K562 (cell line): ENCODE measurements at regions not wholly inside any gene's neighbourhood (a gene's known extent, or its start where the extent isn't known, plus 50 kb on each side); places are given as distances from the start of the nearest gene placed in this dataset.
A peak's percentile ranks its signal among the peaks of the same experiment; 100 is the strongest.

Experiments used
- ATAC-seq: fragments of 200-7000 bp; cut with Tn5 transposase; 3 replicates; pipeline ENCODE4 v1.9.1; 2020; ENCODE audit warnings: moderate library complexity
- BruUV-seq: library from RNA; stranded (reverse); fragments of 400-500 nt; replicated peaks from 2 replicates; lab custom pipeline; 2021; lab: Mats Ljungman, UMichigan
- CTCF ChIA-PET: fragments of 300-600 bp; formaldehyde crosslinking; extraction: SDS; loops from one replicate; lab custom pipeline; 2021; ENCODE audit warnings: low intra/inter-chr PET ratio; lab: Yijun Ruan, JAX
- POLR2A ChIA-PET: fragments of 300-600, 350-650 bp; sonication (Branson Sonifier 250); formaldehyde crosslinking; extraction: SDS; loops from one replicate; lab custom pipeline; 2021; ENCODE audit warnings: antibody characterized with exemption, inconsistent platforms; lab: Yijun Ruan, JAX
- DNase-seq, 4 experiments: peaks; one replicate each; pipeline versions ENCODE4 v3.0.0 to v3.0.0-alpha.2; 2011 to 2018; ENCODE audit warnings: low spot score in 3 of 4, mixed read lengths in 3 of 4; ENCODE audit errors: extremely low read depth in 1 of 4
- FAIRE-seq: peaks from 2 replicates; lab custom pipeline; 2011; peaks lifted over from hg19 to GRCh38; lab: Jason Lieb, UNC
- H2AFZ ChIP-seq: 2 replicates; pipeline ENCODE4 v1.6.0; 2011; ENCODE audit warnings: low read depth, low read length, control low read depth, inconsistent platforms
- H3K27ac ChIP-seq: fragments of 200-600 bp; 3 replicates; pipeline ENCODE4 v1.8.0; 2011; ENCODE audit warnings: low read depth, mild to moderate bottlenecking, control low read depth, inconsistent platforms, low read length, moderate library complexity, mixed read lengths; ENCODE audit errors: extremely low read depth
- H3K27me3 ChIP-seq, 2 experiments: fragments of 300-600 bp in 1 of 2; 2 replicates in 1 of 2; 3 replicates in 1 of 2; pipeline versions ENCODE4 v1.6.0 to v1.8.0; 2011; ENCODE audit warnings: inconsistent platforms in 2 of 2, low read length in 2 of 2, mild to moderate bottlenecking in 1 of 2, mixed read lengths in 1 of 2, moderate library complexity in 1 of 2; ENCODE audit not compliant: control insufficient read depth in 2 of 2, insufficient read depth in 2 of 2
- H3K36me3 ChIP-seq: fragments of 300-600 bp; 3 replicates; pipeline ENCODE4 v1.8.0; 2011; ENCODE audit warnings: mild to moderate bottlenecking, low read length, inconsistent platforms; ENCODE audit not compliant: control insufficient read depth, insufficient read depth
- H3K4me1 ChIP-seq, 2 experiments: fragments of 200-600 bp in 1 of 2; replicated peaks in 1 of 2; 2 replicates in 1 of 2; 3 replicates in 1 of 2; pipeline versions ENCODE4 v1.5.1 to v1.8.0; 2011; ENCODE audit warnings: inconsistent platforms in 2 of 2, low read length in 2 of 2, mild to moderate bottlenecking in 1 of 2, mixed read lengths in 1 of 2, moderate library complexity in 1 of 2; ENCODE audit not compliant: control insufficient read depth in 2 of 2, insufficient read depth in 2 of 2
- H3K4me2 ChIP-seq: 2 replicates; pipeline ENCODE4 v1.6.1; 2011; ENCODE audit warnings: low read length, control low read depth, inconsistent platforms, mixed read lengths; ENCODE audit not compliant: insufficient read depth
- H3K4me3 ChIP-seq: fragments of 200-600 bp; sonication (generic), shearing (Covaris generic); 2 replicates; pipeline ENCODE4 v1.5.1; 2016; ENCODE audit warnings: control low read depth, inconsistent platforms
- H3K79me2 ChIP-seq: fragments of 200-600 bp; 3 replicates; pipeline ENCODE4 v1.8.0; 2011; ENCODE audit warnings: low read length, inconsistent platforms; ENCODE audit not compliant: control insufficient read depth, insufficient read depth
- H3K9ac ChIP-seq, 2 experiments: 2 replicates each; pipeline versions ENCODE4 v1.6.0 to v1.6.1; 2011; ENCODE audit warnings: low read depth in 2 of 2, low read length in 2 of 2, control low read depth in 1 of 2, inconsistent platforms in 1 of 2, mild to moderate bottlenecking in 1 of 2, mixed read lengths in 1 of 2; ENCODE audit not compliant: insufficient read depth in 1 of 2
- H3K9me1 ChIP-seq: one replicate; pipeline ENCODE4 v1.6.0; 2011; ENCODE audit warnings: inconsistent platforms, mild to moderate bottlenecking, low read length, moderate library complexity; ENCODE audit not compliant: control insufficient read depth, insufficient read depth
- H3K9me3 ChIP-seq: replicated peaks from 2 replicates; pipeline ENCODE4 v1.5.1; 2011; ENCODE audit warnings: low read depth, low read length, inconsistent platforms; ENCODE audit not compliant: control insufficient read depth, insufficient read depth
- H4K20me1 ChIP-seq: replicated peaks from 2 replicates; pipeline ENCODE4 v1.6.1; 2011; ENCODE audit warnings: low read length, inconsistent platforms, mixed read lengths; ENCODE audit not compliant: control insufficient read depth, insufficient read depth
- CC2D1A ChIP-seq: fragments of 450-650 bp; IDR thresholded peaks from 2 replicates; pipeline ENCODE4 v1.6.1; 2017; ENCODE audit warnings: mild to moderate bottlenecking
- DEAF1 ChIP-seq: fragments of 450-650 bp; formaldehyde crosslinking; IDR thresholded peaks from 2 replicates; pipeline ENCODE4 v1.4.0; 2020; ENCODE audit warnings: mild to moderate bottlenecking, moderate library complexity
- EWSR1 ChIP-seq: fragments of 450-650 bp; IDR thresholded peaks from 2 replicates; pipeline ENCODE4 v1.6.1; 2018; ENCODE audit warnings: borderline replicate concordance, mild to moderate bottlenecking, low read depth, moderate library complexity; ENCODE audit not compliant: partially characterized antibody
- GTF3C2 ChIP-seq: IDR thresholded peaks from 3 replicates; pipeline ENCODE4 v1.6.1; 2011; ENCODE audit warnings: borderline replicate concordance, mild to moderate bottlenecking, moderate library complexity; ENCODE audit not compliant: insufficient read length; ENCODE audit errors: extremely low read depth
- PRMT5 ChIP-seq: sonication (generic); formaldehyde crosslinking; IDR thresholded peaks from 2 replicates; pipeline ENCODE4 v1.5.0; 2020; ENCODE audit warnings: missing genetic modification reagents
- ZNF609 ChIP-seq: sonication (generic); formaldehyde crosslinking; IDR thresholded peaks from 2 replicates; pipeline ENCODE4 v1.8.1; 2023; ENCODE audit warnings: missing genetic modification reagents, mild to moderate bottlenecking, borderline replicate concordance
- WGBS: fragments of 100-300 bp; shearing (Covaris generic); methylation state at CpG from one replicate; pipeline ENCODE4 v1.1.6; 2016; ENCODE audit warnings: low coverage, mixed read lengths; ENCODE audit not compliant: insufficient coverage; ENCODE audit errors: missing lambda C conversion rate; 5-methylcytosine and 5-hydroxymethylcytosine counted together
- in situ Hi-C: fragments of 300-500 bp; cut with MboI; formaldehyde crosslinking; loops from 4 replicates; pipeline ENCODE4 v1.15.0; 2018; ENCODE audit warnings: inconsistent platforms, mixed read lengths
- intact Hi-C: fragments of 100-400 bp; cut with micrococcal nuclease; formaldehyde crosslinking; loops from 2 replicates; pipeline ENCODE4 v1.14.2; 2022

- H3K9ac ChIP-seq, result no peak overlapping the region
- in situ Hi-C loops (loop anchor here (10.0 kb wide), 1 partner anchor 1300 kb away; no protein-coding TSS in a partner anchor), intact Hi-C loops (loop anchor here (2.0 to 10.0 kb wide), 6 partner anchors 54 to 1537 kb away; no protein-coding TSS in a partner anchor)
- POLR2A ChIA-PET, result no interaction called here
- FAIRE-seq, result peak; percentile 81
- no peaks in the 10 kb centered on the region for H3K36me3 ChIP-seq
- no peak overlapping the region for H3K27ac ChIP-seq
- no peaks in the 10 kb centered on the region for H4K20me1 ChIP-seq
- peaks cover 22 to 27% of the 10 kb centered on the region in 2 experiments for H3K27me3 ChIP-seq
- no TSS peak for BruUV-seq
- H3K79me2 ChIP-seq, result no peaks in the 10 kb centered on the region
- no peaks in the 10 kb centered on the region; a peak in 1 of 5 replicates for H3K4me1 ChIP-seq
- no peak overlapping the region for H3K4me2 ChIP-seq
- no peaks in the 10 kb centered on the region for H3K9me3 ChIP-seq
- no peak overlapping the region for H3K4me3 ChIP-seq
- no peaks in the 10 kb centered on the region for H3K9me1 ChIP-seq
- H2AFZ ChIP-seq, result no peak overlapping the region
- peak in 2 of 4 experiments; percentile 48 to 54 for DNase-seq
- CTCF ChIA-PET, result interaction anchor here (0.6 to 2.4 kb wide), 14 partner anchors 21 to 1536 kb away, joined by 3 to 10 read pairs (median 4); partner anchors contain the start of gene PLPP3
- peak; percentile 83 for ATAC-seq
- 0% methylated on average over 3 of the region's 4 CpGs for WGBS
- TF ChIP-seq EWSR1 (no peak), ZNF609 (CRISPR knock-in tag) (no peak), DEAF1 (CRISPR knock-in tag) (peak; percentile 35; the same call in 1 of the 2 replicates), CC2D1A (peak; percentile 41; the same call in 1 of the 2 replicates), GTF3C2 (no peak), PRMT5 (CRISPR knock-in tag) (no peak)
These were observed 69.7 kb upstream of the USP24 start for GRCh38 chr1:55284856-55285255.
